ENCODE measurements at regions not wholly inside any gene's neighbourhood (a gene's known extent, or its start where the extent isn't known, plus 50 kb on each side); places are given as distances from the start of the nearest gene placed in this dataset.

GRCh38 chr2:157936406-157936805, 60.3 kb upstream of the ACVR1 start:
- Histone ChIP-seq H3K27ac (ENCODE audit: low read depth in 1 of 2, low read length in 2 of 2) (no peak overlapping the region), H3K36me3 (replicated peaks in 1 of 2; ENCODE audit: control insufficient read depth in 1 of 2, insufficient read depth in 2 of 2, low read length in 2 of 2) (no peaks in the 10 kb centered on the region), H3K9ac (ENCODE audit: insufficient read depth, low read length, poor library complexity, severe bottlenecking) (no peak overlapping the region), H3K4me1 (ENCODE audit: control insufficient read depth in 1 of 2, insufficient read depth in 2 of 2, low read length in 2 of 2) (no peaks in the 10 kb centered on the region), H3K27me3 (ENCODE audit: control insufficient read depth in 2 of 2, insufficient read depth in 2 of 2, low read length in 2 of 2) (no peaks in the 10 kb centered on the region), H2AFZ (ENCODE audit: insufficient read depth, low read depth, low read length, poor library complexity, severe bottlenecking) (no peak overlapping the region), H3K4me2 (replicated peaks; ENCODE audit: extremely low read depth, low read length, poor library complexity, severe bottlenecking) (no peak overlapping the region), H3K4me3 (replicated peaks in 1 of 3; ENCODE audit: low read depth in 2 of 3, low read length in 3 of 3) (no peak overlapping the region), H3K9me3 (replicated peaks in 1 of 2; ENCODE audit: control insufficient read depth in 1 of 2, insufficient read depth in 1 of 2, low read length in 2 of 2) (no peaks in the 10 kb centered on the region), H3K79me2 (ENCODE audit: insufficient read depth, low read length) (no peaks in the 10 kb centered on the region), H4K20me1 (ENCODE audit: insufficient read depth, low read length) (no peaks in the 10 kb centered on the region)
- Mint-ChIP-seq H3K4me3 (no peak overlapping the region), H3K4me1 (peaks cover 8% of the 10 kb centered on the region), H3K27ac (no peak overlapping the region), H3K36me3 (no peaks in the 10 kb centered on the region), H3K9me3 (peaks cover 0 to under 1% (median 0%) of the 10 kb centered on the region in 7 donors), H3K27me3 (ENCODE audit: low read depth in 3 of 3) (peaks cover 0 to 2% (median 0%) of the 10 kb centered on the region in 3 donors)
- no peak for TF ChIP-seq CTCF (IDR thresholded peaks at IDR 0.05)
- peak in 1 of 3 donors; percentile 8 for DNase-seq
- WGBS (ENCODE audit: insufficient coverage): no CpG with 5 or more reads among the region's 1 CpG
- intact Hi-C loops (cut with micrococcal nuclease): no loop called here

- Mint-ChIP-seq H3K27me3 (ENCODE audit: low read depth in 3 of 3) (peaks cover 0 to 2% (median 0%) of the 10 kb centered on the region in 3 donors), H3K4me3 (no peak overlapping the region), H3K9me3 (no peaks in the 10 kb centered on the region), H3K36me3 (no peaks in the 10 kb centered on the region), H3K4me1 (peaks cover 8% of the 10 kb centered on the region), H3K27ac (no peak overlapping the region)
- intact Hi-C loops (cut with micrococcal nuclease): no loop called here
- WGBS (ENCODE audit: insufficient coverage): no CpG with 5 or more reads among the region's 2 CpGs
- Histone ChIP-seq H3K36me3 (replicated peaks in 1 of 2; ENCODE audit: control insufficient read depth in 1 of 2, insufficient read depth in 2 of 2, low read length in 2 of 2) (no peaks in the 10 kb centered on the region), H3K27ac (ENCODE audit: low read depth in 1 of 2, low read length in 2 of 2) (no peak overlapping the region), H3K9ac (ENCODE audit: insufficient read depth, low read length, poor library complexity, severe bottlenecking) (no peak overlapping the region), H3K9me3 (replicated peaks in 1 of 2; ENCODE audit: control insufficient read depth in 1 of 2, insufficient read depth in 1 of 2, low read length in 2 of 2) (no peaks in the 10 kb centered on the region), H3K4me1 (ENCODE audit: control insufficient read depth in 1 of 2, insufficient read depth in 2 of 2, low read length in 2 of 2) (no peaks in the 10 kb centered on the region), H3K4me2 (replicated peaks; ENCODE audit: extremely low read depth, low read length, poor library complexity, severe bottlenecking) (no peak overlapping the region), H4K20me1 (ENCODE audit: insufficient read depth, low read length) (no peaks in the 10 kb centered on the region), H3K27me3 (ENCODE audit: control insufficient read depth in 2 of 2, insufficient read depth in 2 of 2, low read length in 2 of 2) (no peaks in the 10 kb centered on the region), H3K79me2 (ENCODE audit: insufficient read depth, low read length) (no peaks in the 10 kb centered on the region), H2AFZ (ENCODE audit: insufficient read depth, low read depth, low read length, poor library complexity, severe bottlenecking) (no peak overlapping the region), H3K4me3 (replicated peaks in 1 of 3; ENCODE audit: low read depth in 2 of 3, low read length in 3 of 3) (no peak overlapping the region)
- TF ChIP-seq CTCF (IDR thresholded peaks at IDR 0.05): no peak
- no peak for DNase-seq
Measured at GRCh38 chr2:157935378-157935906, 59.3 kb upstream of the ACVR1 start.

All from CD14-positive monocyte (primary cell).